Thyroid gland (tissue), 4 donors: ENCODE measurements at regions not wholly inside any gene's neighbourhood (a gene's known extent, or its start where the extent isn't known, plus 50 kb on each side); places are given as distances from the start of the nearest gene placed in this dataset.

Experiments
- POLR2A ChIP-seq, 2 donors: fragments of 450-650 bp; IDR thresholded peaks; one replicate each; pipeline ENCODE4 v1.6.1; 2017; ENCODE audit warnings: antibody characterized with exemption in 2 of 2, mild to moderate bottlenecking in 2 of 2, moderate library complexity in 1 of 2
- TF ChIP-seq, protein P1 (sequence below), 6 experiments: fragments of 200-600 bp in 3 of 6; fragments of 450-650 bp in 3 of 6; sonication (generic) in 3 of 6; IDR thresholded peaks; one replicate each; pipeline ENCODE4 v1.5.1; 2016 to 2019; ENCODE audit warnings: antibody characterized with exemption in 6 of 6, mild to moderate bottlenecking in 2 of 6, inconsistent platforms in 1 of 6, moderate library complexity in 1 of 6

DNA sequence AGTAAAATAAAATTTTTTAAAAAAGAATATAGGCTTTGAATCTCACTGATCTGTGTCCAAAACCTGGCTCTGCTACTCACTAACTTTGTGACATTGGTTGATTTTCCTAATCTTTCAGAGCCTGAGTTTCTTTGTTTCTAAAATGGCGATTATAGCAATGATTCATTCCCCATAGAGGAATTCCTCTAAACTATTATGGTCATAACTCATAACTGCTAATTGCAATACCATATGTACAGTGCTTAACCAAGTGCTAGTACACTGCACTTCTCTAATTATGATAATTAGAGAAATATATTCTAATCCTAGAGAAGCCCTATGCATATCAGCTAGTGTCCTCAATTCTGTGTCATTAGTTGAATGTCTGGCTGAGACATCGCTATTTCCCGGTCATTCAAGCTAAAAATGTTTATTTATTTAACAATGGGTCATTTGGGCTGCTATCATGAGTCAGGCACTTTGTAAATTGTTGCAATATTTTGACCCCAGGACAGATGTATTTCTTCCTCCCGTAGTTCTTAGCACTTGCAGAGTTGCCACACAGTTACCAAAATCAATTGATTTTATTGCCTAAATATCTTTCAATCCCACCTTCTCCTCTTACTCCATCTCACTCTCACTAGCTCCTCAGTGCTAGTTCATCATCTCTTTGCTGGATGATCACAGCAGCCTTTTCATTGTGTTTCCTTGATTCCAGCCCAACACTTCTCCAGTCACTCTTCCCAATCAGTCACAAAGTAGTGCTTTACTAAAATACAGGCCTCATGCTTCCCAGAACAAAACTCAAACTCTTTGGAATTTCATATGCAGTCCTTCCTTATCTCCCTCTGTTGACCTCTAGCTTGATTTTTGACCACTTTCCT, 200.9 kb upstream of the PAPPA start:
- TF ChIP-seq, protein P1, sequence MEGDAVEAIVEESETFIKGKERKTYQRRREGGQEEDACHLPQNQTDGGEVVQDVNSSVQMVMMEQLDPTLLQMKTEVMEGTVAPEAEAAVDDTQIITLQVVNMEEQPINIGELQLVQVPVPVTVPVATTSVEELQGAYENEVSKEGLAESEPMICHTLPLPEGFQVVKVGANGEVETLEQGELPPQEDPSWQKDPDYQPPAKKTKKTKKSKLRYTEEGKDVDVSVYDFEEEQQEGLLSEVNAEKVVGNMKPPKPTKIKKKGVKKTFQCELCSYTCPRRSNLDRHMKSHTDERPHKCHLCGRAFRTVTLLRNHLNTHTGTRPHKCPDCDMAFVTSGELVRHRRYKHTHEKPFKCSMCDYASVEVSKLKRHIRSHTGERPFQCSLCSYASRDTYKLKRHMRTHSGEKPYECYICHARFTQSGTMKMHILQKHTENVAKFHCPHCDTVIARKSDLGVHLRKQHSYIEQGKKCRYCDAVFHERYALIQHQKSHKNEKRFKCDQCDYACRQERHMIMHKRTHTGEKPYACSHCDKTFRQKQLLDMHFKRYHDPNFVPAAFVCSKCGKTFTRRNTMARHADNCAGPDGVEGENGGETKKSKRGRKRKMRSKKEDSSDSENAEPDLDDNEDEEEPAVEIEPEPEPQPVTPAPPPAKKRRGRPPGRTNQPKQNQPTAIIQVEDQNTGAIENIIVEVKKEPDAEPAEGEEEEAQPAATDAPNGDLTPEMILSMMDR (IDR thresholded peaks at IDR 0.05): no peak
- no peak for TF ChIP-seq POLR2A (IDR thresholded peaks at IDR 0.05)
